MCF 10A (cell line): ENCODE measurements at regions not wholly inside any gene's neighbourhood (a gene's known extent, or its start where the extent isn't known, plus 50 kb on each side); places are given as distances from the start of the nearest gene placed in this dataset.

Experiments
- BruUV-seq: library from RNA; stranded (reverse); fragments of 400-500 nt; replicated peaks from 2 replicates; lab custom pipeline; 2021; lab: Mats Ljungman, UMichigan
- CTCF ChIA-PET: fragments of 300-600 bp; sonication (Branson Sonifier 250); formaldehyde crosslinking; extraction: SDS; loops from one replicate; lab custom pipeline; 2021; ENCODE audit warnings: antibody characterized with exemption, inconsistent platforms; lab: Yijun Ruan, JAX
- POLR2A ChIA-PET: fragments of 300-600, 350-650 bp; sonication (Branson Sonifier 250); formaldehyde crosslinking; extraction: SDS; loops from one replicate; lab custom pipeline; 2020; ENCODE audit warnings: antibody characterized with exemption, inconsistent platforms; lab: Yijun Ruan, JAX
- DNase-seq: peaks from one replicate; pipeline ENCODE4 v3.0.0-alpha.2; 2018; ENCODE audit not compliant: unreplicated experiment
- H3K27ac Mint-ChIP-seq: one replicate; pipeline ENCODE4 v1.8.0; 2022; ENCODE audit warnings: mild to moderate bottlenecking, low read depth, mixed read lengths; ENCODE audit not compliant: unreplicated experiment
- H3K27me3 Mint-ChIP-seq: one replicate; pipeline ENCODE4 v1.8.0; 2022; ENCODE audit warnings: mixed read lengths; ENCODE audit not compliant: insufficient read depth, unreplicated experiment
- H3K36me3 Mint-ChIP-seq: one replicate; pipeline ENCODE4 v1.8.0; 2022; ENCODE audit warnings: mild to moderate bottlenecking, moderate library complexity, mixed read lengths; ENCODE audit not compliant: insufficient read depth, unreplicated experiment
- H3K4me1 Mint-ChIP-seq: one replicate; pipeline ENCODE4 v1.8.0; 2022; ENCODE audit warnings: mixed read lengths; ENCODE audit not compliant: insufficient read depth, unreplicated experiment
- H3K4me3 Mint-ChIP-seq: one replicate; pipeline ENCODE4 v1.8.0; 2022; ENCODE audit warnings: mild to moderate bottlenecking, moderate library complexity, mixed read lengths; ENCODE audit not compliant: unreplicated experiment
- H3K9me3 Mint-ChIP-seq: one replicate; pipeline ENCODE4 v1.8.0; 2022; ENCODE audit warnings: mixed read lengths; ENCODE audit not compliant: unreplicated experiment
- intact Hi-C: fragments of 100-400 bp; cut with micrococcal nuclease; formaldehyde crosslinking; loops from 2 replicates; pipeline ENCODE4 v1.14.1; 2022
- TF ChIP-seq, protein P1 (sequence below): fragments of 200-600 bp; IDR thresholded peaks from one replicate; pipeline ENCODE4 v1.8.0; 2022; ENCODE audit warnings: antibody characterized with exemption, mild to moderate bottlenecking; ENCODE audit not compliant: unreplicated experiment

GRCh38 chr5:6274846-6275543 lies 103.4 kb downstream of the MED10 start:
- no peaks in the 10 kb centered on the region for H3K4me1 Mint-ChIP-seq
- TF ChIP-seq, protein P1, sequence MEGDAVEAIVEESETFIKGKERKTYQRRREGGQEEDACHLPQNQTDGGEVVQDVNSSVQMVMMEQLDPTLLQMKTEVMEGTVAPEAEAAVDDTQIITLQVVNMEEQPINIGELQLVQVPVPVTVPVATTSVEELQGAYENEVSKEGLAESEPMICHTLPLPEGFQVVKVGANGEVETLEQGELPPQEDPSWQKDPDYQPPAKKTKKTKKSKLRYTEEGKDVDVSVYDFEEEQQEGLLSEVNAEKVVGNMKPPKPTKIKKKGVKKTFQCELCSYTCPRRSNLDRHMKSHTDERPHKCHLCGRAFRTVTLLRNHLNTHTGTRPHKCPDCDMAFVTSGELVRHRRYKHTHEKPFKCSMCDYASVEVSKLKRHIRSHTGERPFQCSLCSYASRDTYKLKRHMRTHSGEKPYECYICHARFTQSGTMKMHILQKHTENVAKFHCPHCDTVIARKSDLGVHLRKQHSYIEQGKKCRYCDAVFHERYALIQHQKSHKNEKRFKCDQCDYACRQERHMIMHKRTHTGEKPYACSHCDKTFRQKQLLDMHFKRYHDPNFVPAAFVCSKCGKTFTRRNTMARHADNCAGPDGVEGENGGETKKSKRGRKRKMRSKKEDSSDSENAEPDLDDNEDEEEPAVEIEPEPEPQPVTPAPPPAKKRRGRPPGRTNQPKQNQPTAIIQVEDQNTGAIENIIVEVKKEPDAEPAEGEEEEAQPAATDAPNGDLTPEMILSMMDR: no peak
- no peaks in the 10 kb centered on the region for H3K36me3 Mint-ChIP-seq
- no peak overlapping the region for H3K4me3 Mint-ChIP-seq
- peaks cover 22% of the 10 kb centered on the region for H3K27me3 Mint-ChIP-seq
- BruUV-seq: no TSS peak
- intact Hi-C loops: no loop called here
- H3K9me3 Mint-ChIP-seq: no peaks in the 10 kb centered on the region
- no peak overlapping the region for H3K27ac Mint-ChIP-seq
- ChIA-PET POLR2A (interaction anchor here (0.7 kb wide), 1 partner anchor 744 kb away, joined by 3 read pairs; no protein-coding TSS in a partner anchor), CTCF (interaction anchor here (0.6 to 0.7 kb wide), 2 partner anchors 243 to 577 kb away, joined by 3 read pairs; no protein-coding TSS in a partner anchor)
- no peak for DNase-seq

GRCh38 chr5:6273749-6274148 lies 104.6 kb downstream of the MED10 start:
- Mint-ChIP-seq H3K4me3 (no peak overlapping the region), H3K9me3 (no peaks in the 10 kb centered on the region), H3K27me3 (peaks cover 11% of the 10 kb centered on the region), H3K4me1 (no peaks in the 10 kb centered on the region), H3K27ac (no peak overlapping the region), H3K36me3 (no peaks in the 10 kb centered on the region)
- TF ChIP-seq, protein P1: no peak
- intact Hi-C loops: no loop called here
- DNase-seq: no peak
- CTCF ChIA-PET: interaction anchor here (1.4 kb wide), 1 partner anchor 13 kb away, joined by 3 read pairs; no protein-coding TSS in a partner anchor
- POLR2A ChIA-PET: no interaction called here
- no TSS peak for BruUV-seq

DNA sequence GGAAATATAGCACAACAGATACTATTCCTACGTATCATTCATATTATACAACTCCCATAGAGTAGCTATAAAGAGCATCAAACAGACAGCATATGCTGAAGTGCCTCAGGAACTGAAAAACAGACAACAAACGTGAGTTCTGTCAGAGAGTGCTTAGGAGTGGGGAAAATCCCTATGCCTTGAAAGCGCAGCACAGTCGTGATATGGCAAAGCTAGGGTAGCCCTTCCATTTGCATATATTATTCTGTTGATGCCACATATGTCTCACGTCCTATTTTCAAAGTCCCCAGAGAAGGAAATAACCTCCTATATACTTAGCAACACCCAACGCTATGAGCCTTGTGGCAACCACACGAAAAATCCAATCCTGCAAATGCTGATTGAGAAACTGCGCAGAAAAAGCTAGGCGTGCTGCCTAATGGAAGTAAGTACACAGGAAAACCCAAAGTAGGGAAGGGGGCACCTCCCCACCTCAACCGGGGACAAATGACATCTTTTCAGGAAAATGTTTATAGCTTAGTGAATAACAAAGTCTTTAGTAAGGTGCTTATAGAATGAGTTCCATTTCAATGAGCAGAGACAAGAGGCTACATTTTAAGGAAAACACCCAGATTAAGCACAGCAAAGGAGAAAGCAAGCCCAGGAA lies 105.1 kb downstream of the MED10 start:
- TF ChIP-seq, protein P1: no peak
- Mint-ChIP-seq H3K36me3 (no peaks in the 10 kb centered on the region), H3K9me3 (no peaks in the 10 kb centered on the region), H3K4me1 (no peaks in the 10 kb centered on the region), H3K27me3 (peaks cover 14% of the 10 kb centered on the region), H3K4me3 (no peak overlapping the region), H3K27ac (no peak overlapping the region)
- ChIA-PET CTCF (interaction anchor here (1.4 kb wide), 1 partner anchor 12 kb away, joined by 3 read pairs; no protein-coding TSS in a partner anchor), POLR2A (no interaction called here)
- DNase-seq: no peak
- BruUV-seq: no TSS peak
- intact Hi-C loops: no loop called here

GRCh38 chr5:6269925-6270324 lies 108.4 kb downstream of the MED10 start:
- Mint-ChIP-seq H3K36me3 (no peaks in the 10 kb centered on the region), H3K4me3 (no peak overlapping the region), H3K4me1 (no peaks in the 10 kb centered on the region), H3K27ac (no peak overlapping the region), H3K27me3 (peaks cover 24% of the 10 kb centered on the region), H3K9me3 (no peaks in the 10 kb centered on the region)
- ChIA-PET POLR2A (no interaction called here), CTCF (no interaction called here)
- TF ChIP-seq, protein P1: no peak
- intact Hi-C loops: no loop called here
- BruUV-seq: no TSS peak
- DNase-seq: no peak
